ENCODE measurements at regions not wholly inside any gene's neighbourhood (a gene's known extent, or its start where the extent isn't known, plus 50 kb on each side); places are given as distances from the start of the nearest gene placed in this dataset.
A peak's percentile ranks its signal among the peaks of the same experiment; 100 is the strongest.

DNA sequence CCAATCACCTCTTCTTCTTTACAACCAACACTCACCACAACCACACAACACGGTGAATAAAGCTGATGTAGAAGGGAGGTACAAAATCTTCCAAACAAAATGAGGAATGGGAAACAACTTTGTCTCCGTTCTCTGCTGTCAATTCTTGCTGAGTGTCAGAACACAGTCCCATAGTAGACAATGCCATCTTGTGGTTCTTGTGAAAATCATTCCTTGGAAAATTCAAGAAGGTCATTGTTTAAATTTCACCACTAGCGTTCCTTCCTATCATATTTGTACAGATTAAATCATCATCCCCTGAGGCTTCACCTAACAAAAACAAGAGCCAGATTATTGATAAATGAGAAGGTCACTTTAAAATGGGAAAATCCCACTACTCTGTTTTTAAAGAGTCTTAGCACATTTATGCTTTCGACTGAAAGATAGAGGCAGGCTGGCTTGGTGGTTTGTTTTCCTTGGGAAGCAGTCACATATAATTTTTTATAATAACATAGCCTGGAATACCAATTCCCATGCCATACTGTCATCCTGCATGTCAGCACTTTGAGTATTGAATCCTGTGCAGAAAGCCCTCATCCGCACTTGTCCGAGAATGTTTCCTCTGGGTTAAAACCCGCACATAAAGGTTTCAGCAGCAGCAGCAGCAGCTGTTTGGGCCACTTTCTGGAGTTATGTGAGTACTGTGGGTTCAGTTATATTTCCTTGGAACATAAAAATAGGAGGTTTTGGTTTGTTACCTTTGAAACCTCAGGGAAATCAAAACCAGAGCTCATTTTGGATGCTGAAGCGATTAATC is 395.0 kb upstream of the SMARCA2 start:
- TF ChIP-seq, protein P1, sequence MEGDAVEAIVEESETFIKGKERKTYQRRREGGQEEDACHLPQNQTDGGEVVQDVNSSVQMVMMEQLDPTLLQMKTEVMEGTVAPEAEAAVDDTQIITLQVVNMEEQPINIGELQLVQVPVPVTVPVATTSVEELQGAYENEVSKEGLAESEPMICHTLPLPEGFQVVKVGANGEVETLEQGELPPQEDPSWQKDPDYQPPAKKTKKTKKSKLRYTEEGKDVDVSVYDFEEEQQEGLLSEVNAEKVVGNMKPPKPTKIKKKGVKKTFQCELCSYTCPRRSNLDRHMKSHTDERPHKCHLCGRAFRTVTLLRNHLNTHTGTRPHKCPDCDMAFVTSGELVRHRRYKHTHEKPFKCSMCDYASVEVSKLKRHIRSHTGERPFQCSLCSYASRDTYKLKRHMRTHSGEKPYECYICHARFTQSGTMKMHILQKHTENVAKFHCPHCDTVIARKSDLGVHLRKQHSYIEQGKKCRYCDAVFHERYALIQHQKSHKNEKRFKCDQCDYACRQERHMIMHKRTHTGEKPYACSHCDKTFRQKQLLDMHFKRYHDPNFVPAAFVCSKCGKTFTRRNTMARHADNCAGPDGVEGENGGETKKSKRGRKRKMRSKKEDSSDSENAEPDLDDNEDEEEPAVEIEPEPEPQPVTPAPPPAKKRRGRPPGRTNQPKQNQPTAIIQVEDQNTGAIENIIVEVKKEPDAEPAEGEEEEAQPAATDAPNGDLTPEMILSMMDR (conservative IDR thresholded peaks at IDR 0.05 in 1 of 2, IDR thresholded peaks at IDR 0.05 in 1 of 2; ENCODE audit: extremely low read depth in 1 of 2, insufficient read depth in 1 of 2, low read depth in 1 of 2, low read length in 2 of 2), result peak; percentile 6 to 47
- TF ChIP-seq EZH2 (IDR thresholded peaks at IDR 0.05; ENCODE audit: borderline replicate concordance, low read length), result no peak

Measured in mammary epithelial cell (primary cell).